ENCODE measurements at regions not wholly inside any gene's neighbourhood (a gene's known extent, or its start where the extent isn't known, plus 50 kb on each side); places are given as distances from the start of the nearest gene placed in this dataset.

DNA sequence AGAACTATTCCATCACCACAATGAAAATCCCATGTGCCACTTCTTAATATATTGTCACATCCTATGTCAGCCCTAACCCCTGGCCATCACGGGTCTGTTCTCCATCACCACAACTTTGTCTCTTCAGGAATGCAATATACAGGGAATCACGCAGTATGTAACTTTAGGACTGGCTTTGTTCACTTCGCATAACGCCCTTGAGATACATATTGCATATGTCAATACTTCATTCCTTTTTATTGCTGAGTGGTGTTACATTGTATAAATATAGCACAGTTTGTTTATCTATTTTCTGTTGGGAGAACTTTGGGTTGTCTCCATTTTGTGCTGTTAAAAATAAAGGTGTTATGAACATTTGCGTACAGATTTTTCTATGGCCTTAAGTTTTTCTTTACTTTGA is 195.4 kb upstream of the ZMIZ1 start:
- no peak for DNase-seq

DNA sequence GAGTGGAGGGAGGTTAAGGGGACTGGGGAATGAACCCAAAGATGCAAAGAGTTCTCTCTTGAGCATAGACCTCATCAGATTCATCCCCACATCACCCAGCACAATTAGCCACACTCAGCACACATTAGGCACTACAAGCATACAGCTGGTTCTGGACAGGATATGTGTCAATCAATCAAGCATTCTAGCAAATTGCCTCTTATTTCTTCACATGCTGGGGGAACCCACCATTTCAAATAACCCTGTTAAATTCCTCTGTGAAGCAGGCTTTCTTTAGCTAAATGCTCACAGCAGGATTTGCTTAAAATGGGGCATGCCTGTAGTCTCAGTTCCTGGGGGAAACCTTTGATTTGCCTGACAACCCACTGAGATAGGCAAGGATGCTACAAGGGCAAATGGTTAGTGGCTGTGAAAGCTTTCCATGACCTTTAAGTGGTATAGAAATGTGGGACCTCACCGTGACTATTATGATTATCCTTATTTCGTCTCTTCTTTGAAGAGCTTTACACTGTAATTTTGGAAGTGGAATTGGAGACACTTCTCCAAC is 193.4 kb upstream of the ZMIZ1 start:
- DNase-seq, result no peak

DNA sequence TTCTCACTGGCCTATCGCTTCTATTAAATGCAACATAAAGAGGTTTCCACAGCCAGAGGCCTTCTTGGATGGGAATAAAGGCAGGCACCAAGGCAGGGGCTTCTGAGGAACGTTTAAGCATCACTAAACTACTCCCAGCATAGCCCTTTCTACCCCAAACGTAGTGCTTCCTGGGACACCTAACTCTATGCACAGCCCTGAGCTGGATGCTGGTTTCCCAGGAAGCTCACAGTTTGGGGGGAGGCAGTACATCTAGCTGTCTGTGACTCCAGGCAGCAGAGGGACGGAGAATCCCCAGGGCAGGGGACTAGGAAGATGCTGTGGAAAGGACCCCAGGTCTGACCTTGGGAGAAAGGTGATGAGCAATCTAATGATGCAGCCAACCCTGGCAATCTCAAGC is 192.8 kb upstream of the ZMIZ1 start:
- no peak for DNase-seq

DNA sequence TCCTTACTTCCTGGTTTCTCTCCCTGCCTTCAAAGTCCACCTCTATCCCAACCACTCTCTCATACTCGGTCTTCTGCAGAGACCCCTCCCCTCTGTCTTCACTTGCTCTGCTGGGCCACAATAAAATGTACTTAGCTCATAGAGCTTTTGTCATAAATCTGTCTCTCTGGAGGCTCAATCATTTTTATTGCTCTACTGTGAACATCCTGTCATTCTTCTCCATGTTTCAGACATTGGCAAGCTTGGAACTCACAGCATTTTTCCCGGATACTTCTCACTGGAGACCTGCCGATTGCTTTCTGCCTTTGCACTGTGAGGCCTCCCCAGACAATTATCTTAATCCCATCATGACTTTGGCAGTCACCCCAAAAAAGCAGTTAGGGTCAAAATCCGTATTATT is 192.3 kb upstream of the ZMIZ1 start:
- DNase-seq, result no peak

DNA sequence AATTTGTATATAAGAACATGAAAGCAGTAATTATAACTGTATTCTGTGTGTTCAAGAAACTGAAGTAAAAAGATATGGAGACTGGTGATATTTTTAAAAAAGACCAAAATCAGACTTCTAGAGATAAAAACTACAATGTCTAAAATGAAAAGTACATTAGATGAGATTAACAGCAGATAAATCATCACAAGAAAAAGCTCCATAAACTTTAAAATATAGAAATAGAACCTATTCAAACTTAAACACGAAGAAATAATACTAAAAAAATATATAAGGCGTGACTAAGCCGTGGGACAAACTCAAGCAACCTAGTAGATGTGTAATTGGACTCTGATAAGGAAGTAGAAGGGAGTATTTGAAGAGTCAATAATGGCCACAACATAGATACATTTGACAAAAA is 189.1 kb upstream of the ZMIZ1 start:
- DNase-seq, result no peak

DNA sequence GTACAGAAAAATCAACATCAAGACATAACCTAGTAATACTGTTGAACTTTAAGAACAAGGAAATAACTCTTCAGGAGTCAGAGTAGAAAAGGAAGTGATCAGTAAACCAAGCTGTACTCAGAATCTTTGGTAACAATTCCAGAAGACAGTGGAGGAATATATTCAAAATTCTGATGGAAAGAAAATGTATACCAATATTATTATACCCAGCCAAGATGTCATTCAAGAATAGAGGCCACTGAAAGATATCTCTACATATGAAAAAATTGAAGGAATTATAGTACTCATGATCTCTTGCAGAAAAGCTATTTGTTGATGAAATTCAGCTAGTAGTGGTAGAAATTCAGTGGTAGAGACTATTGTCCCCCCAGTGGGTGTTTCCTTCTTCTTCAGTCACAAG is 182.6 kb upstream of the ZMIZ1 start:
- no peak for DNase-seq

DNA sequence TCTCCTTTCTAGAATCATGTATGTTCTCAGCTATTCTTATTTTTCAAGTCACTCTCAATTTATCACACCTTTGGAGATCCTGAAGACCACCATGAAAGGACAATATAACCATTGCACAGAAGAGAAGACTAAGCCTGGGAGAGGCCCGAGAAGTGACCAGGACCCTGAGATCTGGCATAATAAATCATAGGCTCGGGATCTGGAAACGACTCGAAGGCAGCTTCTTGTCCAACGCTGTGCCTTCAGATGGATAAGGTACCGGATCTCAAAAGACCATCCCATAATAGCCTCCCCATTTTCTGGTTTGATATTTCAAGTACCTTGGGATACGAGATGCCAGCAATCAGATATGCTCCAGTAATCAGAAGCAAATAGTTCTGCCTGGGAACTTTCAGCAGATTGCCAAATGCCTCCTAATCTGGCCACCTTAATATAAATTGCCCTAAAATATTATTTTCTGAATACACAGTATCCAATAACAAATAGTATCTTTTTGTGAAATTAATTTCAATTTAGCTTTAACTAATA is 179.2 kb upstream of the ZMIZ1 start:
- DNase-seq, result no peak

DNA sequence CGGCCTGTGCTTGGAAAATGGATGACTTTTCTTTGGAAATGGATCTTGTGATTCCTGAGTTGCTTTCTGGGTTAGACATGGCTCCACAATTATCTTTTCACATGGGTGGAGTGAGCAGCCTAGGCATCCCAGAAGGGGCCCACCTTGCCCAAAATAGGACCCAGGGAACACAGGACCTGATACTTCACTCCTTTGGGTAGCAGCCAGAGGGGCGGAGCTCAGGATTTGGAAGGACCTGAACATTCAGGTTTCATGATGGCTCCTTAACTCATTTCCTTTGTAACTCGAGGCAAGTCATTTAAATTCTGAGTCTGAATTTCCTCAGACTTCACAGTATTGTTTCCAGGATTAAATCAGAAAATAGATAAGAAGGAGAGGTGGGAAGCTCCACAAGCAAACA is 178.3 kb upstream of the ZMIZ1 start:
- DNase-seq, result no peak

DNA sequence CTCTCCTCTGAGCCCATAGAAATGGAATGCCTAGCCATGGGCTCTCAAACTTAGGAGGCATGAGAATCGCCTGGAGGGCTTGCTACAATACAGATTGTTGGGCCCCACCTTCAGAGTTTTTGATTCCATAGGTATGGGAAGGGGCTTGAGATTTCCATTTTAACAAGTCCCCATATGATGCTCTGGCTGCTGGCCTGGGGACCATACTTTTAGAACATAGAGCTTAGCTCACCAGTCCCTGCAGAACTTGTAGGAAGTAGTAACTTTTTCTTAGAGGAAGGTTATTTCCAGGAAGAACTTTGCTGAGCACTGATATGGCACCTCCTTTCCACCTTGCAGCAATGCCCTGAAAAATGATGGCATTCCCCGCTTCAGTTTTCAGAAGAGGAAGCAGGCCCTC is 177.0 kb upstream of the ZMIZ1 start:
- no peak for DNase-seq

DNA sequence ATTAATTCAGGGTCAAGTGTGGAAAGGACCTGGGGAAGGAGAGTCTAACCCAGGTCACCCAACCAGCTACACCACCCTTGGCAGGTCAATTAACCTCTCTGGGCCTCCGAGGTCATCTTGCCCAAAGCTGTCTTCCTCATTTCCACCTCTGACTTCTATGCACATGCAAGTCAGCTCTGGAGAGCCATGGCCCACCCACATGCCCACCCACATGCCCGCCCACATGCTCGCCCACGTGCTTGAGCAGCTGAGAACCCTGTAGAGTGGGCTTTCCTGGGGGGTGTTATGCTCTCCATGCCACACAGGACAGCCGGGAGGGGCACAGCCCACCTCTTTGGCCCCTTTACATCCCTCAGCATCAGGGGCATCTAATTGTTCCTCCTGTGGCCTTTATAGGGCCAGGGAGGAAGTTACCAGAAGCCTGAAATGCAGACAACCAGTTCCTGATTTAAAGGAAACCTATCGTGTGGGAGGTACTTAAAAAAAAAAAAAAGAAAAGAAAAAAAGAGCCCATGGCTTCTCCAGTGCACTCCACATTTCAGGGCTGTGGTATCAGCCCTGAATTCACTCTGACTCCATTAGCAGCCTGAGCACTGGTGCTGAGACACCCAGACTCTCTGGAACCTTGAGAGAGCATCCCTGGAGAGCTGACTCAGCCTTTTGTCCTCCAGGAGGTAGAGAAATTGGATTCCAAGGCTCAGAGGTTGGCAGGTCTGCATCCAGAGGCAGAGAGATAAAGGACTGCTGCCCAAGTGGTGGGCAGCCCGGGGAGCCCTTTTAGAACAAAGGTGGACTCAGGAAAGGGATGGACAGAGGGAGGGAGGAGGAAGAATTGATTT is 176.2 kb upstream of the ZMIZ1 start:
- no peak for DNase-seq

DNA sequence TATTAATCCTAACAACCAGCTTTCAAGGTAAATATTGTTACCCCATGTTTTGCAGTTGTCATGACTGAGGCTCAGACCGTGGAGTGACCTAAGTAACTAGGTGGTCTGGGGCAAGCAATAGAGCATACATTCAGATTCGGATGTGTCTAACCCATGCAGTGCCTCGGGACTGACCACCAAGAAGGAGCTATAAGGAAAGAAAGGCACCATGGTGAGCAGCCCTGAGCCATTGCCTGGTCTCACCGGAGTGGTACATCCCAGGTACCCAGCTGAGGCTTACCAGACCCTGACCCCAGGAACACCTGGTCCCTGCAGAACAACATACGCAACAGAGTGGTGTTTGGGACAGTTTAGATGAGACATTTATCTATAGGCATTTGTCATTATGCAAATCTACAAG is 175.5 kb upstream of the ZMIZ1 start:
- DNase-seq, result no peak

DNA sequence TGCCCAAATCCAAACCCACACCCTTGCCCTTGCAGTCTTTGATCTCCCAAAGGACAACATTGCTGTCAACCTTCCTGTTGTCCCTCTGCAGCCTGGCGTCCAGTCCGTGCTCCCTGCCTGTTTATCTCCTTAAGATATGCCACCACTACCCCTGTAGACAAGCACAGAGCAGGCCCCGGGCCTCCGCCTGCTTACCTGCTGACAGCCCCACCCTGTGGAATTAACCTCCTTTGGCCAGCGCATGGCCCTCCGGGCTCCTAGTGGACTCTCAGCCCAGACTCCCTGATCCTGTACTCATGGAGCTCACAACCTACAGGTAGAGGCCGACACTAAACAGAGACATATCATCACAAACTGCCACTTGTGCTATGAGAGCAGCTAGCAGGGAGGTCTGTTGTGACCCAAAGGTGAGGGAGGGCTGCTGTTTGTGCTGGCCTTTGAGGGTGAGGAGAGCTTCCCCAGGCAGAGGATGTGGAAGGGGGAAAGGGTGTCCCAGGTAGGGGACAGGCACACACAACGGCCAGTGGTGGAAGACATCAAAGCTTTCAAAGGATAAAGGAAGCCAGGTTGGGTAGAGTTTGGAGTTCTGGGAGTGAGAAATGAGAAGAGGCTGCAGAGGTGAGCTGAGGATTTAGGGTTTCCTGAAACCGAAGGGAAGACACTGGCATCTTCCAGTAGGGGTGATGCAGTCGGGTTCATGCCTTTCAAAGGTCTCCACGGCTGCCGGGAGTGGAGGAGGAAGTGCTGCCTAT is 174.5 kb upstream of the ZMIZ1 start:
- no peak for DNase-seq

DNA sequence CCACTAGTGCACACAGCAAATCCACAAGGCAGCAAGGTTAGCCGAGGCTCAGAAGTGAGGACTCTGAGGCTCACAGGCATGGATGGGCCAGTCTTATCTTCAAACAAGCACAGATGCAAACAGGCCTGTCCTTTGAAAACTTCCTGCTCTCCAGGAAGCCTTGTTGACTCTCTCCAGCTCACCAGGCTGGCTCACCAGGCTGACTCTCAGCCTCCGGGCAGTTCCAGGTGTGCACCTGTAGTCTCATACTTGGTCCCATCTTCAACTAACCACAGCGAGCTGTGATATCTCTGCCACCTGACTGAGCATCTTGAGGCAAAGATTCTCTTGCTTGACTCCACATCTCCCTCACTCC is 173.9 kb upstream of the ZMIZ1 start:
- no peak for DNase-seq

DNA sequence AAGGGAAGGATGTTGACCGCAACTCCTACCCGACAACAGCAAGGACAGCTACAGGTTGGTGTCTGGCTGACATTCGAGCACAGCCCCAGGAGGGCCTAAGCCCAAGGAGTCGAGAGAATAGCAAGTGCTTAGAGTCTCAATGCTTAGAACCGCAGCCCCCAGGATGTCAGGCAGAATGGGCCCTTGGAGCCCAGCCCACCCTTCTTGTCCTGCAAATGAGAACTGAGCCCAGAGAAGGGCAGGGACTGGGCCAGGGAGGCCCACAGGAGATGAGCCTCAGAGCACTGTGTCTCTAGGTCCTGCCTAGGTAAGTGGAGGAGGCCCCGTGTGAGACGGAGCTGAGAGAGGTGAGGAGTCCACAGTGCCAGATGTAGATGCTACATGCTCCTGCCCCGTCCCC is 173.3 kb upstream of the ZMIZ1 start:
- no peak for DNase-seq

DNA sequence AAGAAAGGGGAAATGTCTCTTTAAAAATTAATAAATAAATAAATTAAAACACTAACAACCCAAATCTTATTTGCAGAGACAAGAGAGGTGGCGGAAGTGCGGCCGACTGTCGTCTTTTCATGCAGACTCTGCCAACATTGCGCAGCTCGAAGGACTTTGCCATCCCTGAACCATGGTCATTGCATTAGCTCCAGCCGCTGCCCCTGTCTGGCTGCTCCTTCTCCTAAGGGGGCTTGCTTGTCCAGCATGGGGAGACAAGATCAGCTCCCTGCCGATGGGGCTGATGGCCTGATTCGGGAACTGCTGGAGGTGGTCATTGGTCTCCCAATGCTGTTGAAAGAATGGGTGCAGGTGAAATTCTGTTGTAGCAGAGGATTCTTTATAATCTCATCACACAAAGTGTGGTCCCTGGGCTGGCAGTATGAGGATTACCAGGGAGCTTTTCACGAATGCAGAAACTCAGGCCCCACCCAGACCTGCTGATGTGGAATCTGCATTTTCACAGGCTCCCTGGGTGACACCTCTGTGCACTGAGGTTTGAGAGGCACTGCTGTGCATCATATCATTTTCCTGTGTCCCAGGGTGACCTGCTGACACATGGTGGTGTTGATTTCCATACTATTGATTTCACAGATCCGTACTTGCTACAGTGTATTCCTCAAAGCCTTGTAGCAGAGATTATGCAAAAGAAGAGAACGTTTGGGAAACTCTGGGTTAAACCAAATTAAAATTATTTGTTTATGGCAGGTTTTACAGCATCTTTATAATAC is 172.4 kb upstream of the ZMIZ1 start:
- DNase-seq, result no peak

DNA sequence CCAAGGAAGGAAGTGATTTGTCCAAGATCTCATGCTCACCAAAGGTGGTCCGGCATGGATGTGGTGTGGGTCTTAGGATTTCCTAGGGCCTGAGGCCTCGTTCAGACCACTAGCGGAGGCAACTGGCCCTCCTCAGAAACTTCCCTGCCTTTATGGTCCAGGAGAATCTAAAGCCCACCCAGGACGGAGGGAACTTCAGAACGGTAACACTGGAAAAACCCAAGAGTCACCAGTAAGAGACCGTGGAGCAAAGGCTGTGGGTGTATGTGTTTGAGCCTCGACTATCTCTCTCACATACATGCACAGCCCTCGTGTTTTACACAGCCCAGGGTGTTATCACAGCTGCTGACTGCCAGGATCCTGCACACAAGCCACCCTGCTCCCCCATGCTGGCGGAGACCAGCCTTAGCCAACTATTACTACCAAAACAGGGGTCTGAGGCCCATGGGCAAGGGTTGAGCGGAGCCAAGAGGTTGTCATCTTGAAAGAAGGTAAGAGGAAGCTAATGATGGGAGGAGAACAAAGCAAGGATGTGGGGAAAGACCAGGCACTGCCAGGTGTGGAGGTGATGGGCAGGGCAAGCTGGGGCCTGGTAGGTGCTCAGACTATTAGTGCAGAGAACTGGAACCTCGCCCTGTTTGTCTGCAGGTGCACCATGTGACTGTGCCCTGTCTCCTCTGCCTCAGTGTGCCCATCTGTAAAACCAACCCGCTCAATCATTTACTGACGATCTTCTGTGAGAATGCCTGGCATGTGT is 170.2 kb upstream of the ZMIZ1 start:
- DNase-seq, result no peak

DNA sequence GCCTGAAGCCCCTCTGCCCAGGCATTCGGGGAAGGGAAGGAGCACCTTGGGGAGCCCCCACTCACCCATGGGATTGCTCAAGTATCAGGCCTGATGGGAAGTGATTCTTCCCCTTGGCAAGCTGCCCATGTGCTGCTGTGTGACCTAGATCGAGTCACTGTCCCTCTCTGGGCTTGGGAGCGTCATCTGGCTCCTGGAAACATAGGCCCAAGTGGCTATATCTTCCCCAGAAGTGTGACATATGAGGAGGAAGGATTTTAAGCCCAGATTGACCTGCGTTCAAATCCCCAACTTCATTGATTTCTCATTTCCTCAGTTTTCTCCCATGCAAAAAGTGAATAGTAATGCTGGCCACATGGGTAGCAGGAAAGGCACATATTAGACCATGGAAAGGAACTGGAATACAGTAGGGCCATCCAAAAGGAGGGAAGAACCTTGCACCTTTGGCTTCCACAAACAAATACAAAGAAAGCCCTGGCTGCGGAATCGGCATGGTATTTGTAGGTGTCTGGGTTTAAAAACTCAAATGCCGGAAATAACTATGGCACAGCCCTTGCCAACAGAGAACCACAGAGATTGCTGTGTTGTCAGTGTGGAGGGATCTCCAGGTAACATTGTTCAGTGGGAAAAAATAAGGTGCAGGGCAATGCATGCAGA is 169.5 kb upstream of the ZMIZ1 start:
- no peak for DNase-seq

DNA sequence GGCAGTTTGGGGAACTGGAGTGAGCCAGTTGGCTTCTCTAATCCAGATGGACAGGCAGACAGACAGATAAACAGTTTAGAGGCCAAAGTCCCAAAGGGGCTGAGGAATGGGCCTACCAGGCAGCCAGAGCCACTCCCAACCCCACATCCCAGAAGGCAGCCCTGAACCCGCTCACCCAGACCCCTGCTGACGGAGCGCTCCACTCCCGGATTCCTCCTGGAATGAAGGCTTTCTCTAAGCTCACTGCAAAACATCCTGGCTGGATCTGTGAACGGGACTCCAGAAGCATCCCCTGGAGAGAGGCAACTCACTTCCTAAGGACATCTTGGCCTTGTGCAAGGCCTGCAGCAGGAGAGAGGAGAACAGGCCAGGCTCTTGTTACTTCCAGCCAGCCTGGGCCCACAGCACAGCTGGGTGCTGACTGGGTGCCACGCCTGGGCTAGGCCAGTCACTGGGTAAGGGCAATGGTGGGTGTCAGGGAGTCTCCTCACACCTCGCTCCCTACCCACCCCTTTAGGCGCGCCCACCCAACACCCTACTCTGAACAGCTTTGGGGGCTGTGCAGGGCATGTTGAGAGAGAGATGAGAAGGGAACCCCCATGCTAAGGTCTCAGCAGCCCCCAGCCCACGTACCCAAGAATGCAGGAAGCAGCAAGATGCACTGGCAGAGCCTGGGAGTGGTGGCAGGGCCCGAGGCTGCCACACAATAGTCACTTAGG is 168.6 kb upstream of the ZMIZ1 start:
- no peak for DNase-seq

DNA sequence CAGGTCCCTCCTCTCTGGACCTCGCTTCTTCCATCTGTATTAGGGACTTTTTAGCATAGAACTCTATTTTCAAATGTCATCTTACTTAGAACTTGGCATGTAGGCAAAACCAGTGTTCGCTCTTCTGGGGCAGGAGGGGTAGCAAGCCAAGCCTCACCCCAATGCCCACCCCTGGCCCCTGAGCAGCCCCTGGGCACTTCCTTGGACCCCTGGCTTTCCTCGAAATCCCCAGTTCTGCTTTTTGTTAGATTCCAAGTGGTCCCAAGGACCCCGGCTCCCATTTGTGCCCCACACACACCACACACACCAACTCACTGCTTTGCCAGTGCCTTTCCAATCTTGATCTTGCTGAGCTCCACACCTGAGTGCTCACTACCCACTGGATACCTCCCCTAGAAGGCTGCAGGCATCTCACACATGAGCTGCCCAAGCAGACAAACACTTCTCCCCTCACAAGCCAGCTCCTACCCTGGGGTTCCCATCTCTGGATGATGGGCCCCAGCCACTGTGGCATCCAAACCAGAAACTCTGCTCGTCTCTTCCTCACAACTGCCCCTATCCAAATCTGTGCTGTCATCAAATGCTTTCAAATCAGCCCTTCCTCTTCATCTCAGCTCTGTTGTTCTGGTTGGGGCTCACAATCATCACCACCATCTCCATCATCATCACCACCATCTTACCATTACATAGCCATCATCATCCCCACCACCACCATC is 167.9 kb upstream of the ZMIZ1 start:
- no peak for DNase-seq

DNA sequence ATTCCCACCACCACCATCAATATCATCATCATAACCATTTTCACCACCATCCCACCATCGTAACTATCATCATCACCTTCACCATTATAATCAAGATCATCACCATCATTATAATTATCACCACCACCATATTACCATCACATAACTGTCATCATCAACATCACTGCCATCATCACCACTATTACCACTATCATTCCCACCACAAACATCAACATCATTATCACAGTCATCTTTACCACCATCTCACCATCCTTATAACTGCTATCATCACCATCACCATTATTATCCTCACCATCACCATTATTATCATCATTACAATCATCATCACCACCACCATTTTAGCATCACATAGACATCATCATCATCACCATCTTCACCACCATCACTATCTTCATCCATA is 167.1 kb upstream of the ZMIZ1 start:
- no peak for DNase-seq

DNA sequence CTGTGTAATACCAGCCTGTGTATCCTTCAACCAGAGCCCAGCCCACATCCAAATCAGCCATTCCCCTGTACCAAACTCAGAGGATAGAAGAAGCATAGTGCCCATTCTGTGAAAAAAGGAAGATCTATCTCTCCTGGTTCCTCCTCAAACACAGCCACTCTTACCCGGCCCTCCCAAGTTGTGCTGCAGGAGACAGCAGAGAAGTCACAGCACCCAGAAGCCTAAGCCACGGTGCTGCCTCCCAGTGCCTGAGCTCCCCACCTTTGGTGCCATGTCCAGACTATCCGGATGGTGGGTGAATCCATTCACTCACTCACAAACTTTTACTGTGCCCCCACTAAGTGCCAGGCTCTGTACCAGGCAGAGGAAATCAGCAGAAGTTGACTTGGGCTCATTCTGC is 166.0 kb upstream of the ZMIZ1 start:
- DNase-seq, result no peak
